Smooth muscle cell (in vitro differentiated cells): ENCODE measurements at regions not wholly inside any gene's neighbourhood (a gene's known extent, or its start where the extent isn't known, plus 50 kb on each side); places are given as distances from the start of the nearest gene placed in this dataset.

ENCODE experiments used
- DNase-seq: peaks from one replicate; lab custom pipeline; 2025; ENCODE audit not compliant: unreplicated experiment; lab: John Stamatoyannopoulos, UW
- H2AFZ ChIP-seq: fragments of 200-600 bp; sonication (generic); 2 replicates; pipeline ENCODE4 v1.6.0; 2016; ENCODE audit warnings: antibody characterized with exemption, low read depth, mild to moderate bottlenecking
- H3F3A ChIP-seq: fragments of 200-600 bp; sonication (generic); 2 replicates; pipeline ENCODE4 v1.6.0; 2017; ENCODE audit warnings: antibody characterized with exemption, low read depth
- H3K27ac ChIP-seq: fragments of 200-600 bp; sonication (generic); 2 replicates; pipeline ENCODE4 v1.5.1; 2016; ENCODE audit warnings: low read depth, mild to moderate bottlenecking
- H3K27me3 ChIP-seq: fragments of 200-600 bp; sonication (generic); 2 replicates; pipeline ENCODE4 v1.6.1; 2016; ENCODE audit warnings: low read depth, mild to moderate bottlenecking
- H3K36me3 ChIP-seq: fragments of 200-600 bp; sonication (generic); 2 replicates; pipeline ENCODE4 v1.5.1; 2016; ENCODE audit warnings: low read depth
- H3K4me1 ChIP-seq: fragments of 200-600 bp; sonication (generic); 2 replicates; pipeline ENCODE4 v1.5.1; 2016; ENCODE audit warnings: low read depth
- H3K4me2 ChIP-seq: fragments of 200-600 bp; sonication (generic); 2 replicates; pipeline ENCODE4 v1.6.0; 2016; ENCODE audit warnings: mild to moderate bottlenecking
- H3K4me3 ChIP-seq: fragments of 200-600 bp; sonication (generic); 2 replicates; pipeline ENCODE4 v1.5.1; 2016; ENCODE audit warnings: mild to moderate bottlenecking
- H3K79me2 ChIP-seq: fragments of 200-600 bp; sonication (generic); 2 replicates; pipeline ENCODE4 v1.6.0; 2016; ENCODE audit warnings: low read depth, mild to moderate bottlenecking
- H3K9ac ChIP-seq: fragments of 200-600 bp; sonication (generic); 2 replicates; pipeline ENCODE4 v1.6.0; 2016; ENCODE audit warnings: low read depth
- H3K9me3 ChIP-seq: fragments of 200-600 bp; sonication (generic); replicated peaks from 2 replicates; pipeline ENCODE4 v1.5.1; 2016; ENCODE audit warnings: low read depth
- H4K20me1 ChIP-seq: fragments of 200-600 bp; sonication (generic); 2 replicates; pipeline ENCODE4 v1.6.0; 2016; ENCODE audit warnings: low read depth
- CTCF ChIP-seq: fragments of 200-600 bp; sonication (generic); IDR thresholded peaks from 2 replicates; pipeline ENCODE4 v1.5.1; 2017; ENCODE audit warnings: borderline replicate concordance, mild to moderate bottlenecking, antibody characterized with exemption; ENCODE audit not compliant: insufficient read depth, poor library complexity, severe bottlenecking
- WGBS: methylation state at CpG from one replicate; pipeline ENCODE4 v1.1.7; 2016; ENCODE audit warnings: low lambda C conversion rate; 5-methylcytosine and 5-hydroxymethylcytosine counted together

DNA sequence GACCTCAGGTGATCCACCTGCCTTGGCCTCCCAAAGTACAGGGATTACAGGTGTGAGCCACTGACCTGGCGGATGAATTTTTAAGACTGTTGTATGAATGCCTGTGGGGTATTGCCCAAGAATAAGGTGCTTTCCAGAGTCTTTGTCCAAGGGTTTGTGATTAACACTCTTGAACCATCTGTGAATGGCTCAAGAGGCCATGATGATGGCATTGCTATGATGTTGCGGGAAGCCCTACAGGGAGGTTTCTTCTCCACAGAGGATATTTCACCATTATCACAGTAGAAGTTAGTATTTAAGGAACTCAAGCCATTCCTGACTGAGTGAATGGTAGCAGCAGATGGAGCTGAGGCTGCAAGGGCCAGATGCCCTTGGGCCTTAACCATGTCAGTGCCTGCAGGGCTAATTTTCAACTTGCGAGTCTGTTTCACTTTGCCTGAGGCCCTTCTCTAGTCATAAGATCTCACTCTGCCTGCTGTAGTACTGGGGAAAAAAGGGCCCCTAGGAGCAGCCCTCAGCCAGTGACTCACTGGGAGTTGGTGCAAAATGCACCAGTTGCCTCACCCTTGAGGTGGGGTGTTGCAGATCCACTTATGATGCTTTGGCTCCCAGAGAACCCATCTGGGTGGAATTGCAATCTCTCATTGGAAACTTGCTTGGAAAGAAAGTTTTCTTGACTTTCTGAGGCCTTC, 108.6 kb upstream of the FLRT2 start:
- no peaks in the 10 kb centered on the region for H3K36me3 ChIP-seq
- no peak overlapping the region for H3K9ac ChIP-seq

GRCh38 chr14:85423889-85424288, 106.1 kb upstream of the FLRT2 start:
- no peak overlapping the region for H3K4me3 ChIP-seq
- no peak overlapping the region for H3K27ac ChIP-seq
- whole genome bisulfite sequencing: 92% methylated on average over 3 of the region's 3 CpGs
- H3K4me2 ChIP-seq: no peak overlapping the region
- DNase-seq: no peak
- H3K9ac ChIP-seq: no peak overlapping the region
- TF ChIP-seq CTCF: no peak
- no peaks in the 10 kb centered on the region for H3F3A ChIP-seq
- no peaks in the 10 kb centered on the region for H3K4me1 ChIP-seq
- no peaks in the 10 kb centered on the region for H3K79me2 ChIP-seq
- H3K9me3 ChIP-seq: no peaks in the 10 kb centered on the region
- H3K27me3 ChIP-seq: no peaks in the 10 kb centered on the region
- H2AFZ ChIP-seq: no peak overlapping the region
- no peaks in the 10 kb centered on the region for H4K20me1 ChIP-seq
- H3K36me3 ChIP-seq: no peaks in the 10 kb centered on the region

More for the DNA sequence above, 108.6 kb upstream of the FLRT2 start:
- Histone ChIP-seq H3K79me2 (no peaks in the 10 kb centered on the region), H3K27me3 (no peaks in the 10 kb centered on the region), H3K4me1 (peaks cover 7% of the 10 kb centered on the region), H3F3A (peaks cover 4% of the 10 kb centered on the region), H3K4me3 (no peak overlapping the region), H4K20me1 (no peaks in the 10 kb centered on the region), H3K4me2 (no peak overlapping the region), H3K9me3 (no peaks in the 10 kb centered on the region), H2AFZ (no peak overlapping the region), H3K27ac (peak overlapping the region; percentile 22)
- WGBS: 76% methylated on average over 3 of the region's 3 CpGs
- no peak for TF ChIP-seq CTCF
- no peak for DNase-seq

DNA sequence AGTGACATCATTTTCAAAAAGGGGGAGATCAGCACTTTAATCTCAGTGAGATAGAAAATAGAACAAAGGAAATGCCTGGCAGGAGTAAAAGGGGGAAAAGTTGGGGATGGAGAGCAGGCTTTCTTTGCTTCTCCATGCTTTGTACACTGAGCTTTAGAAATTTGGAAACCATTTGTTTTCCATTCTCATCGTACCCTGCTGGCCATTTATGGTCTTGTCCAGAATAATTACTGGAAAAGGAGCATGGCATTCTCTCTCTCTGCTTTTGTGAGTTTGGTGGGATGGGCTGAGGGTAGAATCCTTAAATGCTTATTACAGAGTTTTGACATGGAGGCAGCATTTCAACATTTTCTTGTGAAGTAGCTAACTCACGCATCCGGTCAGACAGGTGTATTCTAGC, 104.4 kb upstream of the FLRT2 start:
- WGBS: 81% methylated on average over 3 of the region's 3 CpGs
- TF ChIP-seq CTCF: no peak

More for the DNA sequence above, 104.4 kb upstream of the FLRT2 start:
- Histone ChIP-seq H3K27ac (no peak overlapping the region), H3K79me2 (no peaks in the 10 kb centered on the region), H3K9ac (no peak overlapping the region), H2AFZ (no peak overlapping the region), H3F3A (no peaks in the 10 kb centered on the region), H3K4me2 (no peak overlapping the region), H3K9me3 (no peaks in the 10 kb centered on the region), H3K36me3 (no peaks in the 10 kb centered on the region), H3K27me3 (no peaks in the 10 kb centered on the region), H4K20me1 (no peaks in the 10 kb centered on the region), H3K4me3 (no peak overlapping the region), H3K4me1 (no peaks in the 10 kb centered on the region)
- no peak for DNase-seq
